HL-60 (cell line): ENCODE measurements at regions not wholly inside any gene's neighbourhood (a gene's known extent, or its start where the extent isn't known, plus 50 kb on each side); places are given as distances from the start of the nearest gene placed in this dataset.

Source experiments
- POLR2AphosphoS5 ChIP-seq: IDR thresholded peaks from 2 replicates; pipeline ENCODE4 v1.6.1; 2012; ENCODE audit warnings: low read depth
- REST ChIP-seq: IDR thresholded peaks from 2 replicates; pipeline ENCODE4 v1.6.1; 2012; ENCODE audit warnings: low read depth; ENCODE audit not compliant: insufficient replicate concordance
- SPI1 ChIP-seq: IDR thresholded peaks from 2 replicates; pipeline ENCODE4 v1.6.1; 2012; ENCODE audit warnings: low read depth, mild to moderate bottlenecking, borderline replicate concordance
- TF ChIP-seq, protein P1 (sequence below): IDR thresholded peaks from one replicate; pipeline ENCODE4 v1.5.1; 2011; ENCODE audit warnings: low read length, control low read depth, inconsistent platforms; ENCODE audit not compliant: insufficient read depth

GRCh38 chr5:2869471-2869870 is 118.0 kb upstream of the IRX2 start:
- TF ChIP-seq, protein P1, sequence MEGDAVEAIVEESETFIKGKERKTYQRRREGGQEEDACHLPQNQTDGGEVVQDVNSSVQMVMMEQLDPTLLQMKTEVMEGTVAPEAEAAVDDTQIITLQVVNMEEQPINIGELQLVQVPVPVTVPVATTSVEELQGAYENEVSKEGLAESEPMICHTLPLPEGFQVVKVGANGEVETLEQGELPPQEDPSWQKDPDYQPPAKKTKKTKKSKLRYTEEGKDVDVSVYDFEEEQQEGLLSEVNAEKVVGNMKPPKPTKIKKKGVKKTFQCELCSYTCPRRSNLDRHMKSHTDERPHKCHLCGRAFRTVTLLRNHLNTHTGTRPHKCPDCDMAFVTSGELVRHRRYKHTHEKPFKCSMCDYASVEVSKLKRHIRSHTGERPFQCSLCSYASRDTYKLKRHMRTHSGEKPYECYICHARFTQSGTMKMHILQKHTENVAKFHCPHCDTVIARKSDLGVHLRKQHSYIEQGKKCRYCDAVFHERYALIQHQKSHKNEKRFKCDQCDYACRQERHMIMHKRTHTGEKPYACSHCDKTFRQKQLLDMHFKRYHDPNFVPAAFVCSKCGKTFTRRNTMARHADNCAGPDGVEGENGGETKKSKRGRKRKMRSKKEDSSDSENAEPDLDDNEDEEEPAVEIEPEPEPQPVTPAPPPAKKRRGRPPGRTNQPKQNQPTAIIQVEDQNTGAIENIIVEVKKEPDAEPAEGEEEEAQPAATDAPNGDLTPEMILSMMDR: no peak
- TF ChIP-seq REST (no peak), POLR2AphosphoS5 (no peak), SPI1 (no peak)
